ENCODE measurements at regions not wholly inside any gene's neighbourhood (a gene's known extent, or its start where the extent isn't known, plus 50 kb on each side); places are given as distances from the start of the nearest gene placed in this dataset.

- Histone ChIP-seq H3K4me2 (ENCODE audit: low read length, poor library complexity, severe bottlenecking) (no peak overlapping the region), H3K4ac (ENCODE audit: low read depth in 1 of 2, low read length in 2 of 2) (no peak overlapping the region)
Measured at GRCh38 chr9:14978022-14979000, 68.1 kb upstream of the FREM1 start.

GRCh38 chr9:14967450-14968321 lies 57.5 kb upstream of the FREM1 start:
- no peak overlapping the region for H2BK120ac ChIP-seq (ENCODE audit: low read depth, low read length)
- no peak overlapping the region for H3K27ac ChIP-seq (ENCODE audit: low read length, poor library complexity, severe bottlenecking)
- H3K4me2 ChIP-seq (ENCODE audit: low read length, poor library complexity, severe bottlenecking): no peak overlapping the region
- H2AK5ac ChIP-seq (ENCODE audit: low read length, severe bottlenecking): no peak overlapping the region
- no peak overlapping the region for H3K9ac ChIP-seq (ENCODE audit: low read length)
- H3K27me3 ChIP-seq (ENCODE audit: control insufficient read depth in 1 of 2, insufficient read depth in 1 of 2, low read length in 2 of 2): no peaks in the 10 kb centered on the region
- no peak overlapping the region for H2BK12ac ChIP-seq (ENCODE audit: low read length in 2 of 2)
- H4K91ac ChIP-seq (ENCODE audit: low read length): no peak overlapping the region
- H4K8ac ChIP-seq (ENCODE audit: low read length): no peak overlapping the region
- no peak overlapping the region for H3K4me3 ChIP-seq (ENCODE audit: insufficient read depth in 1 of 2, low read depth in 1 of 2, low read length in 2 of 2)
- H3K18ac ChIP-seq (ENCODE audit: low read depth in 1 of 2, low read length in 2 of 2): no peak overlapping the region
- no peak for DNase-seq
- H3K4ac ChIP-seq (ENCODE audit: low read depth in 1 of 2, low read length in 2 of 2): no peak overlapping the region
- H3K23ac ChIP-seq (ENCODE audit: low read length in 2 of 2): no peak overlapping the region
- no peaks in the 10 kb centered on the region for H3K36me3 ChIP-seq (ENCODE audit: control insufficient read depth in 1 of 2, insufficient read depth in 2 of 2, low read depth in 1 of 2, low read length in 2 of 2)
- no peak overlapping the region for H2AFZ ChIP-seq (ENCODE audit: low read depth, low read length)
- no peaks in the 10 kb centered on the region for H3K4me1 ChIP-seq (ENCODE audit: control insufficient read depth, insufficient read depth, low read depth, low read length)
- H2BK5ac ChIP-seq (ENCODE audit: low read depth, low read length, poor library complexity, severe bottlenecking): no peak overlapping the region
- no peak overlapping the region for H3K14ac ChIP-seq (ENCODE audit: low read length in 2 of 2)
- H3K9me3 ChIP-seq (ENCODE audit: control insufficient read depth, low read length): no peaks in the 10 kb centered on the region
- no peak overlapping the region for H2BK15ac ChIP-seq (ENCODE audit: low read depth, poor library complexity, severe bottlenecking)
- 93% methylated on average over 8 of the region's 8 CpGs for WGBS
- no peaks in the 10 kb centered on the region for H3K79me1 ChIP-seq (replicated peaks; ENCODE audit: low read length, poor library complexity, severe bottlenecking)

More at GRCh38 chr9:14978022-14979000, 68.1 kb upstream of the FREM1 start:
- Histone ChIP-seq H2BK12ac (ENCODE audit: low read length in 2 of 2) (no peak overlapping the region), H3K27me3 (ENCODE audit: control insufficient read depth in 1 of 2, insufficient read depth in 1 of 2, low read length in 2 of 2) (no peaks in the 10 kb centered on the region), H3K4me3 (ENCODE audit: insufficient read depth in 1 of 2, low read depth in 1 of 2, low read length in 2 of 2) (no peak overlapping the region), H2BK120ac (ENCODE audit: low read depth, low read length) (no peak overlapping the region), H3K4me1 (ENCODE audit: control insufficient read depth, insufficient read depth, low read depth, low read length) (no peaks in the 10 kb centered on the region), H3K14ac (ENCODE audit: low read length in 2 of 2) (no peak overlapping the region), H3K36me3 (ENCODE audit: control insufficient read depth in 1 of 2, insufficient read depth in 2 of 2, low read depth in 1 of 2, low read length in 2 of 2) (no peaks in the 10 kb centered on the region), H2BK5ac (ENCODE audit: low read depth, low read length, poor library complexity, severe bottlenecking) (no peak overlapping the region), H4K8ac (ENCODE audit: low read length) (no peak overlapping the region), H3K27ac (ENCODE audit: low read length, poor library complexity, severe bottlenecking) (no peak overlapping the region), H3K79me1 (replicated peaks; ENCODE audit: low read length, poor library complexity, severe bottlenecking) (no peaks in the 10 kb centered on the region), H2AFZ (ENCODE audit: low read depth, low read length) (no peak overlapping the region), H2BK15ac (ENCODE audit: low read depth, poor library complexity, severe bottlenecking) (no peak overlapping the region), H2AK5ac (ENCODE audit: low read length, severe bottlenecking) (no peak overlapping the region), H4K91ac (ENCODE audit: low read length) (peak overlapping the region; percentile 25), H3K23ac (ENCODE audit: low read length in 2 of 2) (no peak overlapping the region), H3K18ac (ENCODE audit: low read depth in 1 of 2, low read length in 2 of 2) (no peak overlapping the region), H3K9ac (ENCODE audit: low read length) (no peak overlapping the region), H3K9me3 (ENCODE audit: control insufficient read depth, low read length) (no peaks in the 10 kb centered on the region)
- no peak for DNase-seq
- WGBS: 93% methylated on average over 38 of the region's 49 CpGs

- H3K23ac ChIP-seq (ENCODE audit: low read length in 2 of 2): no peak overlapping the region
- H4K8ac ChIP-seq (ENCODE audit: low read length): no peak overlapping the region
- no peaks in the 10 kb centered on the region for H3K27me3 ChIP-seq (ENCODE audit: control insufficient read depth in 1 of 2, insufficient read depth in 1 of 2, low read length in 2 of 2)
- no peak overlapping the region for H3K4me2 ChIP-seq (ENCODE audit: low read length, poor library complexity, severe bottlenecking)
- H3K9ac ChIP-seq (ENCODE audit: low read length): no peak overlapping the region
- no peak overlapping the region for H2AFZ ChIP-seq (ENCODE audit: low read depth, low read length)
- H2AK5ac ChIP-seq (ENCODE audit: low read length, severe bottlenecking): no peak overlapping the region
- no peak overlapping the region for H2BK15ac ChIP-seq (ENCODE audit: low read depth, poor library complexity, severe bottlenecking)
- H3K36me3 ChIP-seq (ENCODE audit: control insufficient read depth in 1 of 2, insufficient read depth in 2 of 2, low read depth in 1 of 2, low read length in 2 of 2): no peaks in the 10 kb centered on the region
- no peak overlapping the region for H3K14ac ChIP-seq (ENCODE audit: low read length in 2 of 2)
- H3K27ac ChIP-seq (ENCODE audit: low read length, poor library complexity, severe bottlenecking): no peak overlapping the region
- H2BK5ac ChIP-seq (ENCODE audit: low read depth, low read length, poor library complexity, severe bottlenecking): no peak overlapping the region
- H4K91ac ChIP-seq (ENCODE audit: low read length): no peak overlapping the region
- WGBS: 93% methylated on average over 4 of the region's 4 CpGs
- no peaks in the 10 kb centered on the region for H3K79me1 ChIP-seq (replicated peaks; ENCODE audit: low read length, poor library complexity, severe bottlenecking)
- H3K9me3 ChIP-seq (ENCODE audit: control insufficient read depth, low read length): no peaks in the 10 kb centered on the region
- no peaks in the 10 kb centered on the region for H3K4me1 ChIP-seq (ENCODE audit: control insufficient read depth, insufficient read depth, low read depth, low read length)
- no peak overlapping the region for H2BK120ac ChIP-seq (ENCODE audit: low read depth, low read length)
- H3K4me3 ChIP-seq (ENCODE audit: insufficient read depth in 1 of 2, low read depth in 1 of 2, low read length in 2 of 2): no peak overlapping the region
- DNase-seq: no peak
- no peak overlapping the region for H2BK12ac ChIP-seq (ENCODE audit: low read length in 2 of 2)
- H3K18ac ChIP-seq (ENCODE audit: low read depth in 1 of 2, low read length in 2 of 2): no peak overlapping the region
- no peak overlapping the region for H3K4ac ChIP-seq (ENCODE audit: low read depth in 1 of 2, low read length in 2 of 2)
Measured at GRCh38 chr9:14962193-14962882, 52.1 kb upstream of the FREM1 start.

Data from mesenchymal stem cell (in vitro differentiated cells and primary cell).